SH-SY5Y (cell line): ENCODE measurements at regions not wholly inside any gene's neighbourhood (a gene's known extent, or its start where the extent isn't known, plus 50 kb on each side); places are given as distances from the start of the nearest gene placed in this dataset.

Experiments
- GATA2 ChIP-seq: IDR thresholded peaks from 2 replicates; pipeline ENCODE4 v1.6.1; 2011; ENCODE audit warnings: mild to moderate bottlenecking, low read depth, low read length
- GATA3 ChIP-seq: IDR thresholded peaks from 2 replicates; pipeline ENCODE4 v1.6.1; 2011; ENCODE audit warnings: low read depth, mild to moderate bottlenecking, low read length, moderate library complexity

DNA sequence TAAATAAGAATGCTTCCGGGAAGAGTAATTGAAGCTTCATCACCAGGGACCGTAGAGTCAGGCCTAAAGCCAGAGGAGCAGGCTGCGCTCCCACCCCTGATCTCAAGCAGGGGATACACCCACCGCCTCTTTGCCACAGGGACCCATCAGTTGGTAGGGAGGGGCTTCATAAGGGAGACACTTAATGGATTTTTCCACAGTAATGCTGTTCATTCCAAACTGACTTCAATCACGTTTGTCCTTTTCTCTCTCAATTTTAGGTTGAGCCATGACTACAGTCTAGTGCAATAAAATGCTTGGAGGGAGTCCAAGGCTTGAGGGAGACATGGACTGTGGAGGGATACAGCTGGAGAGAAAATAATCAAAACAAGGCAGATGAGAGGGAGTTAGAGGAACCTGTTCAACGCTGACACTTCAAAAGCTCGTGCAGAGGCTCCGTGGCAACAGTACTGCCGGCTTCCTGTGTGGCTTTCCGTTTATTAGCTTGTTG is 111.5 kb downstream of the SEC16B start:
- TF ChIP-seq GATA3: no peak
- TF ChIP-seq GATA2: no peak

DNA sequence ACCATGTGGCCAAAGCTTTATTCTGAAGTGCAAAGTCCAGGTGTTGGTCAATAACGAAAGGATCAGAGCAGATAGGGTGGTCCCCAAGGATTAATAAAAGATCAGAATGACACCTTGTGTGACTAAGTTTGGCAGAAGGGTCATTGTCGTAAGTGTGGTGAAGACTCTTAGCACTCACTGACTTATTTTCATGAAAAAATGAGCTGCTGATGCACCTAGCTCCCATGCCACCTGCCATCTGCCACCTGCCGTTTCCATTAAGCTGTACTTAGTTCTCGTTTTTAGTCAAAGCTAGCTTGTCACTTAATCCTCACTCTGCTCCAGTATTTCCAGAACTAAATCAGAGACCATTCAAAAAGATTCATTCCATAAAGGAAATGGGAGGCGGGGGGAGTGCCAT is 112.6 kb downstream of the SEC16B start:
- no peak for TF ChIP-seq GATA2
- TF ChIP-seq GATA3: no peak

DNA sequence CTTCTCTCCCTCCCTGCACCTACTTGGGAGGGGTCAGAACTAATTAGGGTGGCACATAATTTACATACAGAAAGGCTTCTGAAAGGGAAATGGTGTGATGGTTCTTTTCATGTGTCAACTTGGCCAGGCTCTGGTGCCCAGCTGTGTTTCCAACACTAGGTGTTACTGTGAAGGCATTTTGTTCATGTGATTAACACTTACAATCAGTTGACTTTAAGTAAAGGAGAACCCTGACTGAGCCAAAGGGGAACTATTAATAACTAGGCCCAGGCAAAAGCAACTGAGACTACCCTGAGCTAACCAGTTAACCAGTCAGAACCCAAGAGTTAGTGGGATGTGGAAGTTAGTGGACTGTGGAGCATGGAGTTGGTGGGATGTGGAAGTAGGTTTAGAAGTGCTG is 114.9 kb downstream of the SEC16B start:
- TF ChIP-seq GATA2 (no peak), GATA3 (no peak)

DNA sequence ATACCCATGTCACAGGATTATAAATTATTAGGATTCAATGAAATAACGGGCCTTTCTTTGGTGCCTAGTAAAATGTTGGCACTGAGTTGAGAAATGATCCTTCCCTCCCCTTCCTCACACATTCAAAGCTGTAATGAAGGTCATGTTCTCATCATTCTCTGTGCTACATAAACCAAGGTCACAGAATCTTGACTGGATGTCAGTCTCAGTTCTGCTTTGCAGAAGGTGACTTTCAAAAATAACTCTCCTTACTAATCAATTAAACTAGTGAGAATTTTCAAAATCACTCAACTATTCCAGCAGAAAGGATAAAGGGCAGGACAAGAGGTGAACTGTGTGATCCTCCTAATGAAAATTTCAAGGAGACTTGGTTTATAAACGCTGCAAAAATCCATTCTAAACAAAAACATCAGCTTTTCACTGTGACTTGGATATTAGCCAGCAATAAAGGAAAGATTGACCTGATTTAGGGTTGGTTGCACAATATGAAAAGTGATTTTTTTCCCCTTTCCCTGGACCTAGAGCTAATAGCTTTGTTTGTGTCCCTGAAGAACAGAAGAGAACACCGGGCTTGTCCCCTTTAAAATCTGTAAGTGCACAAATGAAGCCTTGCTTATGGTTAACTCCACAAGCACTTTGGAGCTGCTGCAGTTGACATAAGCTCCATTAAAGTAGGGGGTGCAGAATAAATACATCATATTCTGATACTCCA is 120.1 kb downstream of the SEC16B start:
- TF ChIP-seq GATA2 (no peak), GATA3 (no peak)

DNA sequence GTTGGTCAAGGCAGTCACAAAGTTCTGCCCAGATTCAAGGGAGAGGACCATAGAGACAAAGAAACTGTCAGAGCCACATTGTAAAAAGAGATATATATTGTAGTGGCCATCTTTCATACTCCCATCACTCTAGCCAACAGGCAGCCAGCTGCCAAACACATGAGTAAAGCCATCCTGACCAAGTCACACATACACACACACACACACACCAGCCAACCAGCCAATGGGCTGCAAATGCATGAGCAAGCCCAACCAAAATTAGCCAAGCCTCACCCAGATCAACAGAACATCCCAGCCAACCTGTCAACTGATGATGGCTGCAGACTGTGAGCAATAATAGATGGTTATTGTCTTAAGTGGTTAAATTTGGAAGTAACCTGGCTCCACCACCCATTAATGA is 120.7 kb downstream of the SEC16B start:
- no peak for TF ChIP-seq GATA3
- TF ChIP-seq GATA2: no peak

DNA sequence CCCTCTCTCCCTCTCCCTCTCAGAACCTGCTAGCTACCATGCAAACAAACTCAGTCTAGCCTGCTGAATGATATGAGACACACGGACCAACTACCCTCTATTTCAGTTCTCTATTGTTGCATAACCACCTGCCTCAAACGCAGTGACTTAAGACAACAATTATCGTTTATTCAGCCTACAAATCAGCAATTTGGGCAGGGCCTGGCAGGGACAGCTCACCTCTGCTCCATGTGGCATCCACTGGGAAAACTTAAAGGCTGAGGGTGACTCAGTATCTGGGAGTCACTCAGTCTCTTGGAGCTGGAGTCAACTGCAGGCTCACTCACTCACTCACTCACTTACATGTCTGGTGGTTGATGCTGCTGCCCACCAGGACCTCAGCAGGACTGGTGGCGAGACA is 121.3 kb downstream of the SEC16B start:
- TF ChIP-seq GATA3 (no peak), GATA2 (no peak)

DNA sequence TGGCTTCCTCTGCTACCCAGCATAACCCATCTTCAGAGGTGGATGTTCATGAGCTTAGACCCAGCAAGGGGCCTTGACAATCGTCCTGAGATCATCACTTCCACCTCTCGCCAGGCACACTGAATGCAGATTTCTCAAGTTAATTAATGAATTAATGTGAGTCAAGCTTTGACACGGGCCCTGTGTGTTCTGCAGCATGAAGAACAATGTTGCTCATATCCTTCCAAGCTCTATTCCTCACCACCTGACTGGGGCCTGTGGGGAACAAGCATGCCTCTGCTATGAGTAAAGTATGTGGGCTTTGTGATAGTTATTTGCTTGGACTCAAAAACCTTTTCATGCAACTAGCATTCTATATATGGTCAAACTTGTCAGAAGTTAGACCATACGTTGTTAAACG is 122.0 kb downstream of the SEC16B start:
- TF ChIP-seq GATA2 (no peak), GATA3 (no peak)

DNA sequence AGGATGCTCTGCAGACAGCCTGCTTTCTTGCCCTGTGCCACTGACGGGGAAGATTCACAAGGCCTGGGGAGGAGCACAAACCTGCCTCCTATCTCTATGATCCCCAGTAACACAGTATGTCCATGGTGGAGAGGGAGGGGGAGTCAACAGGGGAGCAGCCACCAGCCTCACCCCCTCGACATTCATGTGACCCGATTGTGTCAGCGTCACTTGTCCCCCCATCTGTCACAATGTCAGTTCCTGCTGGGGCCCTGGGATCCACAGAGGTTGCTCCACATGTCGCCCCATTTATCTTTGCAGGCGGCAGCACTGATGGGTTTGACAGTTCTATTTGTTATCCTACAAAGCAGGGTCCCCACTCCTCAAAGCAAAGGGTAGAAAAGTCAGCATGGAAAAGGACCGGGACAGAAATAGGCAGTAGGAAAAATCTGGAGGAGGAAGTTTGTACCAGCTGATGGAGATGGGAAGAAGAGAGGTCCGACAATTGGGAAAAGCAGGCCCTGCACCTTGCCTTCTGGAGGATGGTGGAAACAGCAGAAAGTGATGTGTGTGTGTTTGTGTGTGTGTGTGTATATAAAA is 130.9 kb downstream of the SEC16B start:
- TF ChIP-seq GATA3 (no peak), GATA2 (no peak)

DNA sequence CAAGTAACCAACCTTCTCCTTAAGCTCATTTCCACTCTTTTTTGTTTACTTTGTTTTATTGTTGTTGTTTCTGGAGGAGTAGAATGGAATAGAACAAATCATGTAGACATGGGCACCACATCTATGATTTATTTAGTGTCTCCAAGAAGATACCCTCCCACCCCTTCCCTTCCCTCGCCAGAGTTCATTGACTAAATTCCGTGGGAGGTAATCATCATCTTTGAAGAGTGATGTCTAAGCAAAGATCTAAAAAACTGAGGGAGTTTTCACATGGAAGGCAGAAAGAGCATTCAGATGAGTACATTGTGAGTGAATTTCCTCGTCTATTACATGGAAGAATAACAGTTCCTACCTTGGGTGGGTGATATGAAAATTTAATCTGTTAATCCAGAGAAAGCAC is 136.2 kb downstream of the SEC16B start:
- TF ChIP-seq GATA3: no peak
- no peak for TF ChIP-seq GATA2

DNA sequence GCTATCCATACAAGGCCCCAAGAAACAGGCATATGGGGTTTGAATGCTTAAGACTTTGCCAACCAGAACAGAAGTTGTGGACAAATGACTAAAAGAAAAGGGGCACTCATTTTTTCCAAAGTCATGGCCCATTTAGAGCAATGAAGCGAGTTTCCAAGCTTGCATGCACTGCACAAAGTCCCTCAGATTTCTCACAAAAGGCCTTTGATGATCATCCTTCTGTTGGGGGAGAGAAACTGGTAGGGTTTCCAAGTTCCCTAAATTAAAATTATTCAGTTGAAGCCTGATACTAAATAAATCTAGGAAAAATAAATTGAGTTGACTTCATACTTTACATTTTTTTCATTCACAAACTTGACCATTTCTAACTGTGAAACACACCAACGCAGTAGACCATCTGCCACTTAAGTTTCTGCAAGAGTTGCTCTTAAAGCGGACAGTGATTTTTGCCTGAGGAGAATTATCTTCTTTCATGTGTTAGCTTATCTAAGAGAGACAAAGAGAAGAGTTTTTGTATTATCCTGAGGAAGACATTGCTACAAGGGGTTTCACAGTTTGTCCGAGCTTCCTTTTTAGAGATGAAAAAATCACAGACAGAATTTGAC is 139.2 kb downstream of the SEC16B start:
- TF ChIP-seq GATA3: no peak
- TF ChIP-seq GATA2: no peak

DNA sequence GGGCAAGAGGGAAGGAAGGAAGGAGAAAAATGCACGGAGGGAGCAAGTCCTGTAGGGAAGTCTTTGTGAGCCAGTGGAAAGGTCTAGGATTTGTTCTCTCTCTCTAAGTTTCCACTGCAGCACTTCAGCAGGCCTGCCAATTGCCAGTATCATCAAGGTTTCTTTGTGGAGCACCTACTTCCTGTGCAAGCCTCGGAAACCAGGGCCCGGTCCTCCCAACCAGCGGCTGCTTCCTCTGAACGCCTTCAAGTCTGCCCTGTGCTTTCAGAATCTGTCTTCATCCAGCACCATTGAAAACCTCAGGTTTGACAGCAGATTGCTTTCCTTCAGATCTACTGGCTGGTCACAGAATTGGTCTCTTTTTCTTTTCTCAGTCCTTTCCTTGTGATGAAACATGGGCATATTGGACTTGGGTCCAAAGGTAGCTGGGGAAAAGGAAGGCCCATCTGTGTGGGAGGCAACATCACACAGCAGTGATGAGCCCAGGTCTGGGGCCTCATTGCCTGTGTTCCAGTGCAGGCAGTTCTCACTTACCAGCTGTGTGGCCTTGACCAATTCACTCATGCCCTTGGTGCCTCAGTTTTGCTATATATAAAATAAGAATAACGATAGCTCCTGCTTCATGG is 144.5 kb downstream of the SEC16B start:
- TF ChIP-seq GATA2 (no peak), GATA3 (no peak)

DNA sequence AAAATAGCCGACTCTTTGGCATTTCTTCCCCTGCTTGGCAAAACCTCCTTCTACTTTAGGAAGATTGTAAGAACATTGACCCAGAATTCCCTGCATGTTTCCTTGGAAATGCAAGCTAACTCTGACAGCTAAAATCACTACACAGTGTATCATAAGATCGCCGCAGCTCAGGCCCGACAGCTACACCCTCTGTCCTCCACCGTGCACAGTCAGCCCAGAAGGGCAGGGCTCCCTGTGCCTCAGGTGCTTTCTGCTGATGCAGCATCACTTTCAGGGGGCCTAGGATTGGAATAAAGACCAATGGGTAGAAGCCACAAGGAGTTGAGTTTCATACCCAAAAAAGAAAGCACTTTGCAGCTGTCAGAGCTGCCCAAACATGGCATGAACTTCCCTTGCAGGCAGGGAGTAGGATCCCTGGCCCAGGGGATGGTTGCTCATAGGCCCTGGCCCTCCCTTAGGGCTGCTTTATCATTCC is 145.3 kb downstream of the SEC16B start:
- TF ChIP-seq GATA3 (no peak), GATA2 (no peak)

DNA sequence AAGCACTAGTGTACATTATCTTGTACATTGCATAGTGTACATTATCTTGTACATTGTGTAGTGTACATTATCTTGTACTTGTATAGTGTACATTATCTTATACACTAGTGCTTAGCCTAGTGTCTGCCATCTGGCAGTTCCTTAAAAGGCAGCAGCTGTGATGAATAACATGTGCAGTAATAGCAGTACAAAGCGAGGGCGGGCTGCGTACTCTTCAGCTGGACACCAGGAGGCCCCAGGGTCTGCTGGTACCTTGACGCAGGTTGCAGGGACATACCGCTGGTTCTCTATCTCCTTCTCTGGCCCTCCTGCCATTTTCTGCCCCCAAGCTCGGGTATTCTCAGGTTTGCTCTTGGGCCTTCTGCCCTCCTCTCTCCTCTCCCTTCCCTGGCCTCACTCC is 149.6 kb downstream of the SEC16B start:
- TF ChIP-seq GATA2 (no peak), GATA3 (no peak)

DNA sequence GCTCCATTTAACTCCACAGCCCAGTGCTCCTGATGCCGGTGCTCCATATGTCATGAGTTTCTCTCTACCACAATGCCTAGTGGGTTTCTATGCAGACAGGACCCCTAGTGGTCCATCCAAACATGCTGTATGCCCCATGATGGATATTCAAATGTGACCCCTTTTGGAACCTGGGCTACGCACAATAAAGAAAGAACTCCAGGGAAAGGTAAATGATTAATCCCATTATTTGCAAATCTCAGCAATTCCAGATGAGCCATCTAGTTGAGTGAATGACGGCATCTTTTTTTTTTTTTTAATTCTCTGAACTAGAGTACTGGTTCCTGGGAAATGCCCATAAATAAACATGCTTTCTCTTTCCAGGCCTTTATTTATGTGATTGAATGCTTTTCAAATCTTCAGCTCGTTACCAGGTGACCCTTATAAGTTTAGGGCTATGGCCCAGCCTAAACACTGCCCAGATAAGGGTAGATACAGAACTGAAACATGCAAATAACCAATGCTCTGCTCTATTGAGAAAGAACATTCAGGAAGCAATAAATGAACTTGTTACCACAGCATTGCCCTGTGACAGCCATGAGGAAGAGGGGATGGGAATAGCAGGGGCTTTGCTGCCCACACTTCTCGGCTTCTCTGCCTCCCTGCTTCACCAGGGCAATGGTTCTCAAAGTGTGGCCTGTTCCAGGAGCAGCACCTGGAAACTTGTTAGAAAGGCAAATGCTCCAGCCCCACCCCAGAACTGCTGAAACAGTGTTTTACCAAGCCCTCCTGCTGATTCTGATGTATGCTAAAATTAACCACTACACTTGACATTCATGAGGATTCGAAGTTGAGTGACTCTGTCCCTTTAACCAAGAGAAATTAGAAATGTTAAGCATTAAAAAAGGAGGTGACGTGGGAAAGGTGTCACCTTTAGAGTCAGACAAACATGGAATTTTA is 151.7 kb downstream of the SEC16B start:
- TF ChIP-seq GATA3: no peak
- no peak for TF ChIP-seq GATA2

DNA sequence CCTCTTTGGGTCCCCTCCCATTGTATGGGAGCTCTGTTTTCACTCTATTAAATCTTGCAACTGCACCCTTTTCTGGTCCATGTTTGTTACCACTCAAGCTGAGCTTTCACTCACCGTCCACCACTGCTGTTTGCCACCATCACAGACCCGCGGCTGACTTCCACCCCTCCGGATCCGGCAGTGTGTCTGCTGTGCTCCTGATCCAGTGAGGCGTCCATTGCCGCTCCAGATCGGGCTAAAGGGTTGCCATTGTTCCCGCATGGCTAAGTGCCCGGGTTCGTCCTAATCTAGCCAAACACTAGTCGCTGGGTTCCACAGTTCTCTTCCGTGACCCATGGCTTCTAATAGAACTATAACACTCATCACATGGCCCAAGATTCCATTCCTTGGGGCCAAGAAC is 157.2 kb downstream of the SEC16B start:
- no peak for TF ChIP-seq GATA2
- TF ChIP-seq GATA3: no peak
